Uterus (tissue), 2 donors: ENCODE measurements at regions not wholly inside any gene's neighbourhood (a gene's known extent, or its start where the extent isn't known, plus 50 kb on each side); places are given as distances from the start of the nearest gene placed in this dataset.

Experiments used
- CTCF ChIP-seq, 4 experiments: fragments of 200-600 bp in 2 of 4; fragments of 450-650 bp in 2 of 4; sonication (generic) in 2 of 4; IDR thresholded peaks; one replicate each; pipeline ENCODE4 v1.5.1; 2016 to 2019; ENCODE audit warnings: antibody characterized with exemption in 4 of 4, mild to moderate bottlenecking in 2 of 4, moderate library complexity in 1 of 4
- POLR2A ChIP-seq, 2 donors: fragments of 450-650 bp; IDR thresholded peaks; one replicate each; pipeline ENCODE4 v1.6.1; 2016; ENCODE audit warnings: antibody characterized with exemption in 2 of 2, mild to moderate bottlenecking in 1 of 2, moderate library complexity in 1 of 2

- TF ChIP-seq CTCF (IDR thresholded peaks at IDR 0.05) (no peak), POLR2A (IDR thresholded peaks at IDR 0.05) (no peak)
Observed at GRCh38 chr3:143210141-143210540, 90.6 kb downstream of the CHST2 start.
